GM10847 (cell line): ENCODE measurements at regions not wholly inside any gene's neighbourhood (a gene's known extent, or its start where the extent isn't known, plus 50 kb on each side); places are given as distances from the start of the nearest gene placed in this dataset.

Experiments used
- POLR2A ChIP-seq: IDR thresholded peaks from 2 replicates; pipeline ENCODE4 v1.6.1; 2011; ENCODE audit not compliant: insufficient read length; ENCODE audit errors: extremely low read depth

GRCh38 chr20:60968853-60969720 lies 283.0 kb upstream of the CDH4 start:
- no peak for TF ChIP-seq POLR2A

- no peak for TF ChIP-seq POLR2A
Observed at GRCh38 chr20:60970601-60971000, 281.5 kb upstream of the CDH4 start.

- no peak for TF ChIP-seq POLR2A
Observed at GRCh38 chr20:60974022-60974421, 278.0 kb upstream of the CDH4 start.

- no peak for TF ChIP-seq POLR2A
Observed at GRCh38 chr20:60974441-60974945, 277.6 kb upstream of the CDH4 start.

- TF ChIP-seq POLR2A: no peak
Observed at GRCh38 chr20:60976139-60976538, 275.9 kb upstream of the CDH4 start.

GRCh38 chr20:60976913-60977312 lies 275.1 kb upstream of the CDH4 start:
- TF ChIP-seq POLR2A: no peak

- TF ChIP-seq POLR2A: no peak
Observed at GRCh38 chr20:60977901-60978300, 274.2 kb upstream of the CDH4 start.

GRCh38 chr20:60984666-60985065 lies 267.4 kb upstream of the CDH4 start:
- TF ChIP-seq POLR2A: no peak

GRCh38 chr20:60986506-60987156 lies 265.4 kb upstream of the CDH4 start:
- TF ChIP-seq POLR2A: no peak

GRCh38 chr20:60990061-60990460 lies 262.0 kb upstream of the CDH4 start:
- TF ChIP-seq POLR2A: no peak

- TF ChIP-seq POLR2A: no peak
Observed at GRCh38 chr20:60990643-60991042, 261.4 kb upstream of the CDH4 start.

- no peak for TF ChIP-seq POLR2A
Observed at GRCh38 chr20:60993433-60994044, 258.5 kb upstream of the CDH4 start.

GRCh38 chr20:60999250-60999649 lies 252.8 kb upstream of the CDH4 start:
- no peak for TF ChIP-seq POLR2A

GRCh38 chr20:61002090-61002489 lies 250.0 kb upstream of the CDH4 start:
- TF ChIP-seq POLR2A: no peak

- no peak for TF ChIP-seq POLR2A
Observed at GRCh38 chr20:61014491-61014890, 237.6 kb upstream of the CDH4 start.

GRCh38 chr20:61015602-61016001 lies 236.5 kb upstream of the CDH4 start:
- TF ChIP-seq POLR2A: no peak

- no peak for TF ChIP-seq POLR2A
Observed at GRCh38 chr20:61019322-61019721, 232.7 kb upstream of the CDH4 start.

GRCh38 chr20:61023612-61024011 lies 228.4 kb upstream of the CDH4 start:
- no peak for TF ChIP-seq POLR2A
